Stimulated activated naive CD8-positive, alpha-beta T cell treated with anti-CD3 and anti-CD28 coated beads, Interleukin-15, Interleukin-2, amounts not matched to agents 100 U/mL and 50 U/mL, for 24 hours (primary cell): ENCODE measurements at regions not wholly inside any gene's neighbourhood (a gene's known extent, or its start where the extent isn't known, plus 50 kb on each side); places are given as distances from the start of the nearest gene placed in this dataset.

Source experiments
- ATAC-seq: fragments of 150-1000 bp; cut with Tn5 transposase; one replicate; pipeline ENCODE4 v1.10.0; 2021
- DNase-seq: peaks from one replicate; pipeline ENCODE4 v3.0.0; 2021

DNA sequence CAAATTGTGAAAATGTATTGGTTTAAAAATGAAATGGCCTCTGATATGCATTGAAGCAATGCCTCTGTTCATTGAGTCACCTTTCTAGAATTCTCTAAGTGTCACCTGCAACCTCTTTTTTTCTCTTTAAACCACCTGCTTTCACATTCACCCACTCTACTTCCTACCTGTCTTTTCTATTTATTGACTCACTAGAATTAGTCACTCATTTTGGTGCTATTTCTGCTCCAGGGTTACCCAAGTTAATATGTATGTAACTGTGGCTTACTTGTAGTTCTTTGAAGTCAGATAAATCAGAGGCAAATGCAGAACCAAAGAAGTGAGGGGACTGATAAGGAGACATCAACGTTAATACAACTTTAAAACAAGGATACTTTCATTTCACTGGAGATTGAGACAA is 674.7 kb downstream of the CCSER2 start:
- DNase-seq (no peak), ATAC-seq (no peak)

DNA sequence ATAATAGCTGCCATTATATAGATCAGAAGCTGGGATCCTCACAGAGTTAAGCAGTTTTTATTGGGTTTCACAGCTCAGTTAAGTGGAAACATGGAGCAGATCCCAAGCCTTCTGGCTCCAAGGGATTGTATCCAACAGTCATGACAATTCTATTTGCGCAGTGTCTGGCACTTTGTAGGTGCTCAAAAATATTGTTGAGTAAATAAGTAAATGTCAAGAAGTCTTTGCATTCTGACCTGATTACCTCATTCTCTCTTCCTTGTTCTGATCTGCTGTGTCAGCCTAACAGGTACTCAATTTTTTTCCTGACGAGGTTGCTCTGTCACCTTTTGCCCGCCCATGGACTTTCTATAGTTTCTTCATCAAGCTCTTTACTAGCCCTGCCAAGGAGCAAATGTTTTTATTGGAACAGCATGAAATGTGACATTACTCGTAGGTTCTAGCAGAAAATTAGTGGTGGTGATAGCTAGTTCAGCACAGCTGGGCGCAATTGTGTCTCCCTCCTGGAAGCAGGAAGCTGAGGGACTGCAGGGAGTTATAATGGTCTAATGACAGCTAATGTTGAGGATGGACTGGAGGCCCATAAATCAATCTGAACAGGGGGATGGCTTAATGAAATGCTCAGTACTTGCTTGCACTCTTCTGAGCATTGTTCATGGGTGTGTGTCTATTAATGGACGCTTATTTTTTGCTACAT is 680.2 kb downstream of the CCSER2 start:
- no peak for ATAC-seq
- DNase-seq = no peak

DNA sequence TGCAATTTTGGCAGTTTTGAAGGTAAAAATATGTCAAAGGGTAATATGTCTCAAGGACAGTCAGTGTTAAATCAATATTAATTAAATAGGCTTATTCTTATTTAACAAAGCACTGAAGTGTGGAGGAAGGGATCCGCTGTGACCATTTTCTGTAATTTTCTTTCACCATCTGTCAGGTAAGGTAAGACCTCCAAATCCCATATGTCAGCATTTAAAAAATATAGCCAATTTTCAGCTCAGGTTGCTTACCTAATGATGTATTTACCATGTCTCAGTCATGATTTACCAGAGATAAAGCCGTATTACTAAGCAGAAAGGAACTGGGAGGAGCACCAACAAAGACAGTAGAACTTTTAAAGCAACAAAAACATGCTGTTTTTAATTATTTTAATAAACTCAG is 683.9 kb downstream of the CCSER2 start:
- no peak for ATAC-seq
- DNase-seq = no peak

DNA sequence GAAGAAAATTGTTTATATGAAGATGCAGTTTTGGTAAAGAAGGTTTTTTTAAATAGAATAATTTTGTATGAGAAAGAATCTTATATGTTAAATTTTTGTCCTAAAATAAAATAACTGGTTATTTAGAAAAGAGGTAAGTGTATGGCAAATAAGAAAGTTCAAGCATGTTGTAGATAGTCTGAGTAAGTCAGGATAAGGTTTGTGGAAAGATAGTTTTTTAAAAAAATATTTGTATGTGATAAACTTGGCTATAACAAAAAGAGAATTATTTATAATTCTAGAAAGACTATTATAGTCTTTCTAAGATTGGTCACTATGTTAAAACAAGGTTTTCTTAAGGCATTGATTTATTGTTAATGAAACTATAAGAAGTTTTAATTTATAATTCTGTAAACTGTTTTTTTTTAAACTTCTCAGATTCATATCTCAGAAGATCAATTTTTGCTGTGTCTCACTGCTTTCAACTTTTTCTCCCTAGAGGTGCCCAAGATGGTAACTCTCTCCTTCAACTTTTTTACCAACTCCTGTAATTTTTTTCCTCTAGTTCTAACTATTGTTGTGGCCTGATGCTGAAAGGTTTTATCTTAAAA is 698.6 kb downstream of the CCSER2 start:
- DNase-seq (no peak), ATAC-seq (no peak)

DNA sequence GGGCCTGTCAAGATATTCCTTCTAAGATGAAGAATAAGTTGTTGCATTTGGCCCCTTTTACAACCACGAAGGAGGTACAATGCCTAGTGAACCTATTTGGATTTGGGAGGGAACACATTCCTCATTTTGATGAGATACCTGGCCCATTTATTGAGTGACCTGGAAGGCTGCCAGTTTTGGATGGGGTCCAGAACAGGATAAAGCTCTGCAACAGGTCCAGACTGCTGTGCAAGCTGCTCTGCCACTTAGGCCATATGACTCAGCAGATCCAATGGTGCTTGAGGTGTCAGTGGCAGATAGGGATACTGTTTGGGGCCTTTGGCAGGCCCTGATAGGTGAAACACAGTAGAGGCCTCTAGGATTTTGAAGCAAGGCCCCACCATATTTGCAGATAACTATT is 704.6 kb downstream of the CCSER2 start:
- DNase-seq (no peak), ATAC-seq (no peak)

DNA sequence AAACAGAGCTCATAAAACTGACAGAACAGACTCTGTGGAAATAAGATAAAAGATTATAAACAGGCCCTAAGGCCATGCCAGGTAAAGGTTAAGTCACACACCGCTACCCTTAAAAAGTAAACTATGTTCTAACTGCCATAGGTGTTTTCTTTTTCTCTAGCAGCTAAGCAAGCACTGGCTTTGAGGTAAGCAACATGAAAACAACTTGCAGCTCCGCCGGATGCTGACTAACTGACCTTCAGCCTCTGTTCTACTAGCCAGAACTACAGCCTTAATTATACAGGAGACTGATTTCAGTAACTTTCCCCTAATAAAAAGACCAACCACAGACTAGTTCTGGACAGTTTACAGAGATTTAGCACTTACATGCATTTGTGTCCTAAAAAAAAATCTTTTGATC is 708.3 kb downstream of the CCSER2 start:
- DNase-seq = no peak
- ATAC-seq = no peak

DNA sequence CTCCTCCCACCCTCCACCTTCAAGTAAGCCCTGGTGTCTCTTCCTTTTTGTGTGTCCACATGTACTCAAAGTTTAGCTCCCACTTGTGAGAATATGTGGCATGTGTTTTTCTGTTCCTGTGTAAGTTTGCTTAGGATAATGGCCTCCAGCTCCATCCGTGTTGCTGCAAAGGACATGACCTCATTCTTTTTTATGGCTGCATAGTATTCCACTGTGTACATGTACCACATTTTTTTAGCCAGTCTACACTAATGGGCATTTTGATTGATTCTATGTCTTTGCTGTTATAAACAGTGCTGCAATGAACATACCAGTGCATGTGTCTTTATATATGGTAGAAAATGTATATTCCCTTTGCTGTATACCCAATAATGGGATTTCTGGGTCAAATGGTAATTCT is 710.9 kb downstream of the CCSER2 start:
- no peak for ATAC-seq
- no peak for DNase-seq

DNA sequence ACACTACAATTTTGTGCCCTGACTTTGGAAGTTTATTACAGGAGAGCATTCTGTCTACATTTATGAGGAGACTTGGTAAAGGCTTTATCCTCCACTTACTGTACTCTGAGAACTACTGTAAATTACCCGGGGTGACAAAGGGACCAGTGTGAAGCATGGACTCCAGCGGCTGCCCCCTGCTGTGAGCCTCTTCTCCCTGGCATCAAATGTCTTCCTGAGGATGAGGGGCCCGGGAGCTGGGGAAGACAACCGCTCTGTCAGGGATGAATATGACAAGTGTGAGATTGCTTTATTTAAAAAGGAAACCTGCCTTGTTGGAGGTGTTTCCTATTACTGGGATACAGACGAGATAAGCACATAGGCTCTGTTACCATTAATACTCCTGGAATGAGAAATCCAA is 714.8 kb downstream of the CCSER2 start:
- DNase-seq (no peak), ATAC-seq (no peak)

DNA sequence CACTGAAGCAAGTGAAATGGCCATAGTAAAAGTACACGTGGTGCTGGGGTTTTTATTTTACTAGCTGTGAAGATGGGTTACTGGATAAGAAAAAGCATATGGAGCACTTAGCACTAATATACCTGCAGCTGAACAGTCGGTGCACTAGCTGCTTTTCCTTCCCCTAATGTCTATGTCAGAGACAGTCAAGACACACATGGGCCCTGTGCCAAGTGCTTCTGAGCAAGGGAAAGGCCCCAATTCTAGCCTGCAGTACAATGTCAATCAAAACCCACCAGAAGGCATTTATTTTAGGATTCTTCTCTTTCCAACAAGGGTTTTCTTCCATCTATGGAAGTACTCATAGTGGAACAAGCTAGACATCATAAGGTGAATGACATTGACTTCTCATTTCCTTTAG is 716.7 kb downstream of the CCSER2 start:
- DNase-seq (no peak), ATAC-seq (no peak)

DNA sequence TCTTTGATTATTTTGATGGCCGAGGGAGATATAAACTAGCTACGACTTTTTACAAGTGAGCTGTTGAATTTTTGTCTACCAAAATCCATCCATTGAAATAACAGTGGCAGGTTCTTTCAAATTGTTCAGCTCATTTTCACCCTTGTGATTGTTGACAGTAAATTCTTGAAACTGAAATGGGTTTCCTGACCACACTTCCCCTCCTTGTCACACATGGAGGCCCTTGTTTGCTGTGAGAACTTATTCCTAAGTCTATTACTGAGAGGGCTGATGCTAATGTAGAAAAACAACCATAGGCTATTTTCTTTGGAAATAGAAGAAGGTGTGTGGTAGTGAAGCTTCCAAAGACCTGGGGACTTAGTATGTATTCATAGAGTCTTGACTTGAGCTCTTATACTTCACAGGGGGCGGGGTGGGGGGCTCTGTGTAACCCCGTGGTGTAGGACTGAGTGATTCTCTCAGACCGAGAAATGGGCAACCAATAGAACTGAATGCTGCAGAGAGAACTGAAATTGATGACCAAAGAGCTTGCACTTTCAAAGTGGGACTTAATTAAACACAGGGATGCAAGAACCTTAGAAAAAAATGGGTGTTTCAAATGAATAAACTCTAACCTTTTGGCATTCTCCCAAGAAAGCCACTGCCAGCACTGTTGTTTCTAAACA is 718.9 kb downstream of the CCSER2 start:
- no peak for DNase-seq
- ATAC-seq = no peak

DNA sequence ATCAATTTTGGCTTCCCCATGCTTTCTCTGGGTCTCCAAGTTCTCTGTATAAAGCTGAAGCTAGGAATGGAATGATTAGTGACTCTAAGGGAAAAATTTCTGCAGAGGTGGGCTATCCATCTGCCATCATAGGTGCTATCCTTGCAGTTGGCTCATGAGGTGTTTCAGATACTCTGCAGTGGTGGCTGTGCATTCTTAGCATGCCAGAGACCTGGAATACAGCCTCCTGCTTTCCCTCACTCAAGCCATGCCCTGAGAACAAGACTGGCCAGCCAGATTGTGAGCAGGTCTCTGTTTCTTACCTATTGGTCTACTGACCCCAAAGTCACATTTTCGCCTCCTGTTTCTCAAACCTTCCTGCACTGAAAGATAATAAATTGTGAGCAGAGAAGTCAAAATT is 719.6 kb downstream of the CCSER2 start:
- DNase-seq (no peak), ATAC-seq (no peak)

DNA sequence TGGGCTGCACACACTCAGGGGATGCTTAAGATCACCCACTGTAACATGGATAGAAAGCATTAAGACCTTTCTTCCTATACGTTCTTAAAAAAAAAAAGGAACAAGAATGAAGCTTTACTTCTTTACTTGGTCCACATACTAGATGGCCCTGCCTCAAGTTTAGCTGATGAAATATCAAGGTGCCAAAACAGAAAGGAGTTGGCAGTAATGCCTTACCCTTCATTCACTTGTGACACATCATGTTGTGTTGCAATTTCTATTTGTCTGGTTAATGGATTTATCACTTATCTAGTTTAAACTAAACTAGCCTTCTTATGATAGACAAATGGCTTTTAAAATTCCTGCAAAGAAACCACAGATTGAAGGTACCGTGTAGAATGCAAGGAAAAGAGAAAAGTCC is 720.3 kb downstream of the CCSER2 start:
- ATAC-seq = no peak
- no peak for DNase-seq

DNA sequence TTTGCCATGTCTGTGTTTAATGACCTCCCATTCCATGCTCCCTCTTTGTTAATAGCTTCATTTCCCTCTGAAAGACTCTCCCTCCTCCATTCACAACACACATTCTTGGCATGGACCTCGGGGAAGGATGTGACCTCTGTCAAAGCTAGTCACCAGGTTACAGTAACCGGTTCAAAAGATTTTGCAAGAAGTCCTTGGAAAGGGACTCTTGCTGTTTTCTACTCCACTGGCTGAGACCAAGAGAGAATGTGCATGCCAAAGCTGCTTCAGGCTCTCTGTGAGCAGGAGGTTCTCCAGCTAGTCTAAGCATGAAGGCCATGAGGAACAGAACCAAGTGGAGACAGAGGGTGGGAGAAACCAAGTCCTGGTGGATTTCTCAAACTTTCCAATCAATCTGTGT is 732.6 kb downstream of the CCSER2 start:
- DNase-seq = no peak
- ATAC-seq = no peak

DNA sequence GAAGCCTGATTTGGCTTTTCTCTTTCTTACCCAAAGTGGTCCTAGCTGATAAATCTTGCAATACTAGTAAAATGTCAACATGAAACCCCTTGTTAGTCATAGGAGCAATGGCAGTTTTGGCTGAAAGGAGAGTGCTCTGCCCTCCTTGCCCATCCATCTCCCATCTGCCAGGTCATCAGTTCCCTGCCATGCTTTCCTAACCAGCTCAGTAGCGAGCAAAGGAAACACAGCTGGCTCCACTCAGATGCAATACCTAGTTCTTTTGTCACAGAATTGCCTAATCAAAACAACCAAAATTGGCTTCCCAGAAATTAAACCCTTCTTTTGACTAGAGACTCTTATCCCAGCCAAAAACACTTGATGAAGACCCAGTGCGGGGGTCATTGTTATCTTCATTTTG is 733.0 kb downstream of the CCSER2 start:
- no peak for DNase-seq
- no peak for ATAC-seq

DNA sequence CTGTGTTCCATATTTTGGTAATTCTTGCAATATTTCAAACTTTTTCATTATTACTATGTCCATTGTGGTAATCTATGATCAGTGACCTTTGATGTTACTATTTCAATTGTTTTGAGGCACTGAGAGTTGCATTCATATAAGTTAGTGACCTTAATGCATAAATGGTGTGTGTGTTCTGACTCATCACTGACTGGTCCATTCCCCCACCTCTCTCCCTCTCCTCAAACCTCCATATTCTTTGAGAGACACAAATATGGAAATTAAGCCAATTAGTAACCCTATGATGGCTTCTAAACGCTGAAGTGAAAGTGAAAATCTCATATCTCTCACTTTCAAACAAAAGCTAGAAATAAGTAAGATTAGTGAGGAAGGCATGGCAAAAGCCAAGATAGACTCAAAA is 739.6 kb downstream of the CCSER2 start:
- ATAC-seq (no peak), DNase-seq (no peak)

DNA sequence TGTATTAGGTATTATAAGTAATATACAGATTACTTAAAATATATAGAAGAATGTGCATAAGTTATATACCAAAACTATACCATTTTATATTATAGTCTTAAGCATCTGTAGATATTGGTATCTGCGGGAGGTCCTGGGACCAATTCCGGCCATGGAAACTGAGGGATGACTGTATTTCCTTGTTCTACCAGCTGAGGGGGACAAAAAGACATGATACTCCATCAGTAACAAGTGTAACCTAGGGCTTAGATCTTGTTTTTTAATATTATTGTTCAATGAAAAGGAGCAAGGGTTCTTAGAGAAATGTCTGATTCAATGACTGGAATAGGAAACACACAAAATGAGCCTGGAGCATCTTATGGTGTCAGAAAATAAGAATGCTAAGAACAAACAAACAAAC is 752.5 kb downstream of the CCSER2 start:
- DNase-seq (no peak), ATAC-seq (no peak)

DNA sequence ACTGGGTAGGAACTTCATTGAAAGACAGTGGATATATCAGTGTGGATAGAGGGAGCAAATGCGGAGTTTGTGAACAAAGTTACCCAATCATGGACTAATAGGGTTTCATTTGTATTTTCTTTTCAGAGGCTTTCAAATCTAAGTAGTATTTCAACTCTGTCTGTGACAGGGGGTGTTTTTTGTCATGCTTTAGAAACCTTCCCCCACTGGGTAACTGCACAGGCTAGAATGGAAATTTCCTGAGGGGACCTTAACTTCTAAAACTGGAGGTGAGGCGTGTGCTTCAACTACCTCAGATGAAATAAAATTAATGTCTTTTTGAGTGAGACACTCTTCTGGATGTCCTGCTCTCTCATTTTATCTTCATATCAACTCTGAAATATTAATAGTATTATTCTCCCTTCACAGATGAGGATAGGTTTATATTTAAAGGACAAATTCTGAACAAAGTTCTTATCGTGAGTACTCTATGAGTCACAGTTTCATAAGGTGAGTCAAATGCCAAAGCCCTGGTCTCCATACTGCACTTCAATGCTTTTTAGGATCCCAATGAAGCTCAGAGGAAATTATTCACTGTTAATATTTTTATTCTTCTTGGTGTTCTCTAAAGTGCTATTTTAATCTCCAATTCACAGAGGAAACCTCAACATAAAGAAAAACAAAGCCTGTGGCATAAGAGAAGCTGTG is 770.6 kb downstream of the CCSER2 start:
- no peak for ATAC-seq
- DNase-seq = no peak

DNA sequence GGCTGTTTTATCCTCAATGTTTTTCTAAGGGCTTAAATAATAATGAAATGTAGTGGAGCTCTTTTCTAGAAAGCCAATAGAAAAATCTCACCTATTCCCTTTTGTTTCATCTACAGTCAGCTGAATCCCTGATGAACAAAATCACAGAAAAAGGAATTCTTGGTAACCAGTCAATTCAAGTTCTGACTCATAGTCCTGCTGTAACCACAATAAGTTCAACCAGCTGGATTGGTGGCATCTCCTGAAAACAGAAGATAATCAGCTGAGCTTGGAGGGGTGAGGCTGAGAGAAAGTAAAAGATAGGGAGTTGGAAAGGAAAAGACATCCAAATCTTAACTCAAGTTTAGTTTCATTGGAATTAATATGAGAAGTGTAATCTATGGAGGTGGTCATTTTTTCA is 772.1 kb downstream of the CCSER2 start:
- no peak for ATAC-seq

DNA sequence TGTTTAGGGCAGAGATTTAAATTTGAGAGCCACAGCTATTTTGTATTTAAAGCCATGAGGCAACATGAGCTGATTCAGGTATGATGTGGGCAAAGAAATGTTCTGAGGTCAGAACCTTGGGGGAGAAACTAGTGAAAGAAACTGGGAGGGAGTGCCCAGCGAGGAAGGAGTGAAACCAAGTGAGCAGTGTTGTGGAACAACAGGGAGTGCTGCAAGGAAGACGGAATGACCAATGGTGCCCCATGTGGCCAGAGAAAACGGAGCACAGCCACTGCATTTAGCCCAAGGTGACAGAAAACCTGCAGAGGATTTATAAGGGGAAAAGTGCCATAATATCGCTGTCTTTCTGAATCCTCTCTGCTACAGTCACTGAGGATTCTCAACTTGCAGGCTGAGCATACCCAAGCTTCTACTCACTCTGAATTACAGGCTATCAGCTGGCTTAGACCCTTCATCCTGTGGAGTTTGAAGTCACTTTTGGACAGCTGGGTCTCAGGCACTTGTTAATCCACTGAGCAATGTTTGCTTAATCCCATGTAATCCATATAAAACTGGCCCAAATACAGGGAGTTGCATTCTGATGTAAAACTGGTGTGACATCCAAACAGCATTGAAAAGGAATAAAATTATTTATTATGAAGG is 777.3 kb downstream of the CCSER2 start:
- no peak for DNase-seq

More for the DNA sequence above, 772.1 kb downstream of the CCSER2 start:
- no peak for DNase-seq

DNA sequence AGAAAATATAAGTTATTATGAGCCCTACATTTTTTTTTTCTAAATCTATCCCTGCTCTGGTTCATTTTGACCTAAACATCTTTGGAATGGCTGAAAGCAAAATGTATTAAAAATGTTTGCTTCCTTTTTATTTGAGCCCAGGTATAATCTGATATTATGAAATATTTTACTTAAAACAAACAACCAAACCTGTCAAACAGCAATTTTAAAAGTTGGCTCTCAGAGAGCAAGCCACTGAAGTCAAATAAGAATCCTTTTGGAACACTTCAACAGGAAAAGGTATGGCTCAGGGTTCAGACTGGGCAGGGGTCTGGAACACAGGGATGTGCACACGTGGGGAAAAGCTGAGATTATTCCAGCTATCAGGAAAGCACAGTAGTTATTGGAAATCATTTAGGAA is 782.9 kb downstream of the CCSER2 start:
- ATAC-seq = no peak
- no peak for DNase-seq

More for the DNA sequence above, 777.3 kb downstream of the CCSER2 start:
- ATAC-seq = no peak

DNA sequence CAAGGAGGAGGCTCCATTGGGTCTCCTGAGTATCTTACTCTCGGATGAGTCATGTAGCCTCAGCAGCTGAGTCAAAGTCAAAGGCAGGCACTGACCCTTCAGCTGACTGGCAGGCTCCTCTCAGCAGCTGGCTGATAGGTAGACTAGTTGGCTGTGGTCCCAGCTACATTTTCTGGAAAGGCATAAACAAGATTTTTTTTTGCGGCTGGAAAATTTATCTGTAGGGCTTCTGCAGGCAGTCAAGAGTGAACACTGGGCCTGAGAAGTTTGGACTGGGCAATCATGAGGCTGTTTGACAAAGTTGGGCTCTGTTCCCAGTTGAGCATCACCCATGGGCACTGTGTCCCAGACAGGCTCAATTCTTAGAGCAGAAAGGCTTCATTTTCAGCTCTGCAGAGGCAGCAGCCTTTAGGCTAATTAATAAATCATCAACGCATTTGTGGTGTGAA is 796.2 kb downstream of the CCSER2 start:
- no peak for DNase-seq
- no peak for ATAC-seq

DNA sequence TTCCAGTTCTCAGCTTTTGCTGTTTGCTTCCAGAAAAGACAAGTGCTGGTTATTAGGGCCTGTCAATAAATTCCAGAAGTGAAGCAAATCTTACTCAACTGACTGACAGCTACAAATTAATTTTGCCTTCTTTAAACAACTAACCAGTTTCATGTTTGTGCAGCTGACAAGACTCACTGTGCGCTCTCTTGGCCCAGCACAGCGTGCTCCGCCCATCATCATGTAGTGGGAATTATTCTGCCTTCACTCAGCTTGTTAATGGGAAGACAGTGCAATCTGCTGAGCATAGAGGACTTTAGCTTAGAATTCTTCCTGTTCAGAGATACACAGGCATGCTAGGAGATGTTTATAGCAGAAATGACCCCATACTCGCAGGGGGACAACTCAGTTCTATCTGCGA is 808.9 kb downstream of the CCSER2 start:
- no peak for ATAC-seq
- no peak for DNase-seq

DNA sequence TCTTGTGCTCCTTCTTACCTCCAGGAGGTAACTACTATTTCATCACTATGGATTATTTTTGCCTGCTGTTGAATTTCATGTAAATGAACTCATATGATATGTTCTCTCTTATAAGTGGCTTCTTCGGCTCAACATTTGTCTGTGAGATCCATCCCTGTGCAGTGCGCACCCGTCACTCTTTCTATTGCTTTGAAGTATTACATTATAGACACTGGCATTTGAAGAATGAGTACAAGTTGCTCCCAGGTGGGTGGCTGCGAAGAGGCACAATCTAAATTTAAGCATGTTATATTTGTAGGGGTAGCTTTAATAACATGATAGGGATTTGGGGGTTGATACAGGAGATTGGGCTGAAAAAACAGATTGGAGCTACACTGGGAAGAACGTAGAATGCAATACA is 809.7 kb downstream of the CCSER2 start:
- DNase-seq = no peak
- ATAC-seq = no peak
